SKM-1 (cell line): ENCODE measurements at regions not wholly inside any gene's neighbourhood (a gene's known extent, or its start where the extent isn't known, plus 50 kb on each side); places are given as distances from the start of the nearest gene placed in this dataset.

ENCODE experiments used
- DNase-seq: peaks from one replicate; lab custom pipeline; 2025; ENCODE audit not compliant: unreplicated experiment; lab: John Stamatoyannopoulos, UW

GRCh38 chr15:53307952-53308624 is 451.4 kb downstream of the WDR72 start:
- DNase-seq: no peak

- DNase-seq: no peak
Measured at GRCh38 chr15:53305554-53305953, 453.9 kb downstream of the WDR72 start.

- DNase-seq: no peak
Measured at GRCh38 chr15:53305101-53305500, 454.4 kb downstream of the WDR72 start.

GRCh38 chr15:53297828-53298227 is 461.6 kb downstream of the WDR72 start:
- DNase-seq: no peak

- DNase-seq: no peak
Measured at GRCh38 chr15:53296603-53297002, 462.9 kb downstream of the WDR72 start.

GRCh38 chr15:53295574-53295973 is 463.9 kb downstream of the WDR72 start:
- DNase-seq: no peak

- no peak for DNase-seq
Measured at GRCh38 chr15:53288542-53288941, 470.9 kb downstream of the WDR72 start.

GRCh38 chr15:53274630-53275029 is 484.5 kb upstream of the ONECUT1 start:
- no peak for DNase-seq

- no peak for DNase-seq
Measured at GRCh38 chr15:53272116-53272515, 482.0 kb upstream of the ONECUT1 start.

GRCh38 chr15:53266176-53266575 is 476.0 kb upstream of the ONECUT1 start:
- no peak for DNase-seq

- DNase-seq: no peak
Measured at GRCh38 chr15:53260647-53261046, 470.5 kb upstream of the ONECUT1 start.

- no peak for DNase-seq
Measured at GRCh38 chr15:53256457-53256856, 466.3 kb upstream of the ONECUT1 start.

GRCh38 chr15:53256043-53256442 is 465.9 kb upstream of the ONECUT1 start:
- no peak for DNase-seq

- DNase-seq: no peak
Measured at GRCh38 chr15:53251996-53252395, 461.9 kb upstream of the ONECUT1 start.

- DNase-seq: no peak
Measured at GRCh38 chr15:53251523-53251922, 461.4 kb upstream of the ONECUT1 start.

- no peak for DNase-seq
Measured at GRCh38 chr15:53247041-53247708, 457.0 kb upstream of the ONECUT1 start.

GRCh38 chr15:53246404-53246803 is 456.3 kb upstream of the ONECUT1 start:
- DNase-seq: no peak

- DNase-seq: no peak
Measured at GRCh38 chr15:53233801-53234200, 443.7 kb upstream of the ONECUT1 start.

GRCh38 chr15:53230473-53230872 is 440.3 kb upstream of the ONECUT1 start:
- no peak for DNase-seq

GRCh38 chr15:53226559-53226958 is 436.4 kb upstream of the ONECUT1 start:
- no peak for DNase-seq

GRCh38 chr15:53225781-53226180 is 435.6 kb upstream of the ONECUT1 start:
- DNase-seq: no peak

GRCh38 chr15:53224371-53224770 is 434.2 kb upstream of the ONECUT1 start:
- DNase-seq: no peak

GRCh38 chr15:53223815-53224214 is 433.7 kb upstream of the ONECUT1 start:
- no peak for DNase-seq
